ENCODE measurements at regions not wholly inside any gene's neighbourhood (a gene's known extent, or its start where the extent isn't known, plus 50 kb on each side); places are given as distances from the start of the nearest gene placed in this dataset.

DNA sequence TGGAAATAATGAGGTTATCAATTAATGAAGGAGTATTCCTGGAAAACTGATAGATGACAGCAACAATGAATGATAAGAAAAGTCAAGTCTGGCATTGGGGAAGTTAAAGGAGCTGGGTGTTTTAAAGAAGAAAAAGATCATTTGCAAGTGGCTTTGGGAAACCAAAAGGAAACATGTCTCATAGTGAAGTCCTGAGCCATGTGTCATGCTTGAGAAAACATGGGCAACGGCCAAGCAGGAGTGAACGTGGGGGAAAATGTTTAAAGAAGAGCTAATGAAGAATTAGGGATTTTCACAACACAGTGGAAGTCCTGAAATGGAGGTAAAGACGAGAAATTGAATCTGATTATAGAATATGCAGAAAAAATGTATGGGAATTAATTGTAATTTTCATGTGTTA lies 1383.2 kb upstream of the CELF2 start:
- no peaks in the 10 kb centered on the region for H3K36me3 Mint-ChIP-seq (ENCODE audit: low read depth)
- no peak overlapping the region for H3K27ac Mint-ChIP-seq
- no peak overlapping the region for H3K4me3 Mint-ChIP-seq
- H3K4me1 Mint-ChIP-seq (ENCODE audit: low read depth), result no peaks in the 10 kb centered on the region
- H3K9me3 Mint-ChIP-seq, result no peaks in the 10 kb centered on the region
- H3K27me3 Mint-ChIP-seq, result no peaks in the 10 kb centered on the region

DNA sequence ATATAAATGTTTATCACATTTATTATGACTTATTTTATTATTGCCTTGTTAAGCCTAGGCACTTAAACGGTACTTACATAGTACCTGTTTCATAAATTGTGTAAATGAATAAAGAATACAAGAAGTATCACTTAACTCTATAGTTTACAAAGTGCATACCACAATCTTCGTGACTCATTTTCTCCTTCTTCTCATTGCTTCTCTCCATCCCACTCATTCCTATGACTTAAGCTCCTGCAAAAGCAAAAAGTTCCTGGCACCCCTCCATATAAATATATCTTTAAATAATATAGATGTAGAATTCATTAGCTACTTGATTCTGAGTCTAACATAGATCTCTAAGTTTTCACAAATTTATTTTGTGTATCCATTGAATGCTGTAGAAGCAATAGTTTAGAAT lies 1382.0 kb upstream of the CELF2 start:
- no peak overlapping the region for H3K27ac Mint-ChIP-seq
- H3K4me3 Mint-ChIP-seq, result no peak overlapping the region
- H3K4me1 Mint-ChIP-seq (ENCODE audit: low read depth), result no peaks in the 10 kb centered on the region
- H3K9me3 Mint-ChIP-seq, result no peaks in the 10 kb centered on the region
- no peaks in the 10 kb centered on the region for H3K27me3 Mint-ChIP-seq
- no peaks in the 10 kb centered on the region for H3K36me3 Mint-ChIP-seq (ENCODE audit: low read depth)

DNA sequence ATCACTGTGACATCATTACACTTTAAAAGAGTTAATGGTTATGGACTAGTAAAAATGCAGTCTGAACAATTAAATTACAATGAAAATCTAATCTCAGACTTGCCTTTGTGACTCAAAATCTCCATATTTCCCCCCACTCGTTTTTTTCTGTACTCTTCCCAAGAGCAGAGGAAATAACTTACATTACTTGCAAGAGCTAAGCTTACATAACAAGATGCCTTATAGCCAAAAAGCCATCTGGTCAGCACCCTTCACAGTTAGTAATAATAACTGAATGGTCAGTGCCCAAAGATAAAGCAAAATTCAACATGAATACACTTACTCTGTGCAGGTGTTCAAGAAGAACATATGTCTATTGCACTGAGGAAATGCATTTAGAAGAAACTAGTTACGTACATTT lies 1381.5 kb upstream of the CELF2 start:
- H3K4me1 Mint-ChIP-seq (ENCODE audit: low read depth), result no peaks in the 10 kb centered on the region
- H3K27ac Mint-ChIP-seq, result no peak overlapping the region
- no peak overlapping the region for H3K4me3 Mint-ChIP-seq
- no peaks in the 10 kb centered on the region for H3K36me3 Mint-ChIP-seq (ENCODE audit: low read depth)
- H3K9me3 Mint-ChIP-seq, result no peaks in the 10 kb centered on the region
- no peaks in the 10 kb centered on the region for H3K27me3 Mint-ChIP-seq

DNA sequence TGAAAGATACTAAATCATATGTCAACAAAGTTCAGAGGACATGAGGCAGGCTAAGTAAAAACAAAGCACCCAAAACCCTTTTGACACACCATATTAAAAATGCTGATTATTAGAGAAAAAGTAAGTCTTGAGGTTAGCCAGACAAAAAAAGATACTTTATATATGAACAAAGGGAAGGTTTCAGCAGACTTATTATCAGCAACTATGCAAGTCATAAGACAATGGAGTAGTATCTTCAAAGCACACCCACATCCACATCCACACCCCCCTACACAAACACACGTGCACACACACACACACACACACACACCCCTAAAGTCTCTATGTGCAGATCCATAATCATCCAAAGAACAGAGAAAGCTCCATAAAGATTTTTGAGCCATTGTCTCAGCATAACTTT lies 1373.9 kb upstream of the CELF2 start:
- Mint-ChIP-seq H3K36me3 (ENCODE audit: low read depth) (no peaks in the 10 kb centered on the region), H3K4me1 (ENCODE audit: low read depth) (no peaks in the 10 kb centered on the region)

DNA sequence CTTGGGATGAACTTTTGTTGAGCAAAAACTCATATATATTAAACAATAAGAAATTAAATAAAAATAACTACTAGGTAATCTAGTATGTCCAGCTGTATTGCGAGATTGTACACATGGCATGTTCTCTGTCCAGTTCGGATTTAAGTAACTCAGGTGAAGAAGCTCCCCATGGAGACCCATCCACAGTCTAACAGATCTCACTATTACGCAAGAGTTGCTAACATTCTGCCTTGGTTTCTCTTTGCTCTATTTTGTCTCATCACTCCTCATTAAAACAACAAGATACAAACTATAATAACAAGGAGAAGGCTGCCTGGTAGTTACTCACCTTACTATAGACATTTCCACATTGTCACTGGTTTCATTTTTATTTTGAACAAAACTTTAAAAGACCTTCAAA lies 1372.3 kb upstream of the CELF2 start:
- Mint-ChIP-seq H3K27me3 (no peaks in the 10 kb centered on the region), H3K4me1 (ENCODE audit: low read depth) (no peaks in the 10 kb centered on the region), H3K4me3 (no peak overlapping the region), H3K36me3 (ENCODE audit: low read depth) (no peaks in the 10 kb centered on the region), H3K9me3 (peaks cover 19% of the 10 kb centered on the region), H3K27ac (no peak overlapping the region)

More for the DNA sequence above, 1373.9 kb upstream of the CELF2 start:
- Mint-ChIP-seq H3K27me3 (no peaks in the 10 kb centered on the region), H3K4me3 (no peak overlapping the region), H3K9me3 (peaks cover 19% of the 10 kb centered on the region), H3K27ac (no peak overlapping the region)

DNA sequence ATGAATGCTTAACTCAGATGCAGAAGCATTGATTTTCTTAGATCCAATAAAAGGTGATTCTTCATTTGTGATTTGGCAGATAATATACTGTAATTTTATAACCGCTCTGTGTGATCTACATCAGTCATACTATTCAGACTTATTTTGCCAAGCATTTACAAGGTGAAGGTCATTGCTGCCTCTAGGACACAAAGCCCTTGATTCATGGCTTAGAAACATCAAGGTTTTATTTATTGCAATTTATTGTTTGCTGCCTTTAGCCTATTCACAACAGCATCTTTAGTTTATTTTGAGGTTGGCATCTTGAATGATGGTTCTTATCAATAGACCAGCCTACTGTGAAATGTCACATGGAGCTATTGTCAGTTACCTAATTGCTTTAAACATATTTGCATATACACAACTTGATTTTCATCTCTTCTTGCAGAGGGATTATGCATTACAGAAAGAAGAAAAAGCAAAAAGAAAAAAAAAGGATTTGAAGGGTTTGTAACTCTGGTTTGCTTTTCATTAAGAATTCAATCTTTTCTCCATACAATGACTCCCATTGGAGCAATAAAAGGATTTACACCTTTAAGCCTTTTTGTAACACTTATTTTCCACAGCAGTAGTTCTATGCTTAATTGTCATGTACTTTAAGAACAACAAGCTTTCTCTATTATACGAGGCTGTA lies 1371.6 kb upstream of the CELF2 start:
- Mint-ChIP-seq H3K36me3 (ENCODE audit: low read depth) (no peaks in the 10 kb centered on the region), H3K4me1 (ENCODE audit: low read depth) (no peaks in the 10 kb centered on the region), H3K27ac (no peak overlapping the region), H3K9me3 (peaks cover 19% of the 10 kb centered on the region), H3K4me3 (no peak overlapping the region), H3K27me3 (no peaks in the 10 kb centered on the region)

DNA sequence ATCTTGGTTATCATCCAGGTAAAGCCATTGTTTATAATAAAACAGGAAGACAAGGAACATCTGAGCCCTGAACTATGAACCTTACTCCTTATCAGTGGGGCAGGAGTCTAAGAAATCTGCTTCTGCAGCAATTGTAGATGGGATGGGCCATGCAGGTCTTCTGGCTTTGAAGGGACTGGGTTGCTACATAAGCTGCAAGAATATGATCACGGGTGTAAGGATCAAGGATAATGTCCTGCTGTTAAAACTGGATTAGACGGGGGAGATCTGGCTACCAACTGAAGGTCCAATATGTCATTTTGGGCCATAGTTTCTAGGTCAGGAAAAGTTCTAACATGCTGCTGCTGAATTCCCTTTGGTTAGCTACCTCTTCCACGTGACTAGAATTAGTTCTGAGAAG lies 1363.4 kb upstream of the CELF2 start:
- Mint-ChIP-seq H3K27me3 (no peaks in the 10 kb centered on the region), H3K27ac (no peak overlapping the region), H3K4me1 (ENCODE audit: low read depth) (no peaks in the 10 kb centered on the region), H3K9me3 (peaks cover 18% of the 10 kb centered on the region), H3K36me3 (ENCODE audit: low read depth) (no peaks in the 10 kb centered on the region), H3K4me3 (no peak overlapping the region)

DNA sequence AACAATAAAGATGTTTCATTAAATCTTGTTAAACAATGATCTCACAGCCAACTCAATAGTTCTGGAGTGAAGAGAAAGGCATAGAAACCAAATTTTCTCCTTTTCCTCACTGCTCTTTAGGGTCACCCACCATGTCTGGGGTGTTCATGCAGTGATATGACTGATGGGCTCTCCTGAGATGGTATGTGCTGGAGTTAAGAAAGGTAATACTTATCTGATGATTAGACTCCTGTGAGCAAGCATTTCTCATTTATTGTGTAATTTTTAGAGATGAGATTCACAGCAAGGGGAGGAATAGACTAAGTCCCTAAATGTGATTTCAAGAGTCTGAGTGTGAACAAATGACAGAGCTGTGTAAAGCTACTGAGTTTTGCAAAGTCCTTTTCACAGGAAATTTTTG lies 1361.3 kb upstream of the CELF2 start:
- Mint-ChIP-seq H3K4me1 (ENCODE audit: low read depth) (no peaks in the 10 kb centered on the region), H3K27ac (no peak overlapping the region), H3K4me3 (no peak overlapping the region), H3K36me3 (ENCODE audit: low read depth) (no peaks in the 10 kb centered on the region), H3K9me3 (peaks cover 18% of the 10 kb centered on the region), H3K27me3 (no peaks in the 10 kb centered on the region)

DNA sequence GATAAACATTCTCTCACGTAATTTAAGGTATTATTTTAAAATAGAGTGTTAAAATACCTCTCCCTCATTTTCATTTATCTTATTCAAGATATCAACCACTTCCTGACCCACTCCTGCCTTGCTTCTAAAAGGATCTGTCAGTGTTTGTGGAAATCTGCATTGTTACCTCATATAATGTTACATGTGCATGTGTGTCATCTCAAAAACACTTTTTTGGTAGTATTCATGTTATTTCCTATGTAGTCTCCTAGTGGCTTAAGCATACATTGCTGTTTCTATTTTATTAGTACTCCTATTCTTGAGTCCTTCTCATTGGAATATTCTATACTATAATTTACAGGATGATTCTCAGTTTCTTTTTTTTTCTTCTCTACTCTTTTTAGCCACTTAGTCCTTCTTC lies 1360.7 kb upstream of the CELF2 start:
- H3K9me3 Mint-ChIP-seq, result peaks cover 18% of the 10 kb centered on the region
- H3K36me3 Mint-ChIP-seq (ENCODE audit: low read depth), result no peaks in the 10 kb centered on the region
- H3K27ac Mint-ChIP-seq, result no peak overlapping the region
- H3K27me3 Mint-ChIP-seq, result no peaks in the 10 kb centered on the region
- H3K4me1 Mint-ChIP-seq (ENCODE audit: low read depth), result no peaks in the 10 kb centered on the region
- H3K4me3 Mint-ChIP-seq, result no peak overlapping the region

DNA sequence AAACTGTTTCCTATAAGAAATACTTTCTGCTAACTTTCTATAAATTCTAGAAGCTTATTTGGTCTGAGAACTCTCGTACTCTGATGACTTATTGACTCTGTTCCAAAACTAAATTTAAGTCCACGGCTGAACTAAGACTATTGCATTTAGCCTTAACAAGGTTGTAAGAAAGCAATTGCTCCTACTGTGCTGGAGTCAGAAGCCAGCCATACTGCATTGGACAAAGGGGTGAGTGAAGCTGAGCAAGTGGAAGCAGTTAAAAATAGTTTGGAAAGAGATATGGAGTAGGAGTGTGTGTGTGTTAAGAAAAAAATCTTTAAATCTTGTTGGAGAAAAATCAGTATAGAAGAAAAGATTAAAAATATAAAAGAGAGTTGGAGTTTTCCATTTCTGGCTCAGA lies 1360.1 kb upstream of the CELF2 start:
- no peaks in the 10 kb centered on the region for H3K27me3 Mint-ChIP-seq
- H3K9me3 Mint-ChIP-seq, result peaks cover 15% of the 10 kb centered on the region
- H3K4me3 Mint-ChIP-seq, result no peak overlapping the region
- no peak overlapping the region for H3K27ac Mint-ChIP-seq
- no peaks in the 10 kb centered on the region for H3K4me1 Mint-ChIP-seq (ENCODE audit: low read depth)
- H3K36me3 Mint-ChIP-seq (ENCODE audit: low read depth), result no peaks in the 10 kb centered on the region

DNA sequence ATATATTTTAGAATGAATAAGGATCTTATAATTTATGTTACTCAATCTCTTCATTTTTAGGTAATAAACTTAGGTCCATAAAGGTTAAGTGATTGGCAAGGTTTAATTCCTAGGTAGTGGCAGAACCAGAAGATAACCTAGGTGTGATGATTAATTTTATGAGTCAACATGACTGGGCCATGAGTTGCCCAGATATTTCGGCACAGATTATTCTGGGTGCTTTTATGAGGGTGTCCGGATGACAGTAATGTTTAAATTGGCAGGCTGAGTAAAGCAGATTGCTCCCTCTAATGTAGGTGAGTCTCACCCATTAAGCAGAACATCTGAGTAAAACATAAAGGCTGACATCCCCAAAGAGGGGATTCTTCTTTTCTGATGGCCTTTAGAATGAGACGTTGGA lies 1349.3 kb upstream of the CELF2 start:
- H3K27ac Mint-ChIP-seq, result no peak overlapping the region
- no peaks in the 10 kb centered on the region for H3K9me3 Mint-ChIP-seq
- no peaks in the 10 kb centered on the region for H3K36me3 Mint-ChIP-seq (ENCODE audit: low read depth)

DNA sequence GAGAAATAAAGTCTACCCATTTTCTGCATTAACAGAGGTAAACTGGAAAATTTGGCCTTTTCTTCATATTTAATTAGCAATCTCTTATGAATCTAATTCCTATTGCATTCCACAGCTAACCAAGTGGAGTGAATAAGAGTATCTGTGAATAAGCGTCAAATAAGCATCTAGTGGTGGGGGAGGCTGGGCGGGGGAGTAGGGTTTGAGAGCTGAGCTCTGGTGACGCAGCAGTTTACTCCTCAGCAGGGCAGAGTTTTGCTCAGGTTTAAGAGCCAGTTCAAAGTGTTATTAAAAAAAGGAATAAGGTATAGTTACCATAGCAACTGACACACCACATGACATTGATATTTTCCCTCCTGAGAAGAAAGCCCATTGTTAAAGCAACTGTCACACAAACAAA lies 1346.8 kb upstream of the CELF2 start:
- no peak overlapping the region for H3K27ac Mint-ChIP-seq
- H3K27me3 Mint-ChIP-seq, result peaks cover 4% of the 10 kb centered on the region
- H3K4me1 Mint-ChIP-seq (ENCODE audit: low read depth), result no peaks in the 10 kb centered on the region
- H3K9me3 Mint-ChIP-seq, result no peaks in the 10 kb centered on the region
- no peaks in the 10 kb centered on the region for H3K36me3 Mint-ChIP-seq (ENCODE audit: low read depth)
- H3K4me3 Mint-ChIP-seq, result no peak overlapping the region

More for the DNA sequence above, 1349.3 kb upstream of the CELF2 start:
- no peak overlapping the region for H3K4me3 Mint-ChIP-seq
- H3K27me3 Mint-ChIP-seq, result peaks cover 4% of the 10 kb centered on the region
- H3K4me1 Mint-ChIP-seq (ENCODE audit: low read depth), result no peaks in the 10 kb centered on the region

DNA sequence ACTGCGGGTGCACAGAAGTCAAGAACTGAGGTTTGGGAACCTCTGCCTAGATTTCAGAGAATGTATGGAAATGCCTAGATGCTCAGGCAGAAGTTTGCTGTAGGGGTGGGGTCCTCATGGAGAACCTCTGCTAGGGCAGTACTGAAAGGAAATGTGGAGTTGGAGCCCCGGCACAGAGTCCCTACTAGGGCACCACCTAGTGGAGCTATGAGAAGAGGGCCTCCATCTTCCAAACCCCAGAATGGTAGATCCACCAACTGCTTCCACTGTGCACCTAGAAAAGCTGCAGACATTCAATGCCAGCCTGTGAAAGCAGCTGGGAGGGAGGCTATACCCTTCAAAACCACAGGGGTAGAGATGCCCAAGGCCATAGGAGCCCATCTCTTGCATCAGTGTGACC lies 1336.0 kb upstream of the CELF2 start:
- H3K36me3 Mint-ChIP-seq (ENCODE audit: low read depth), result no peaks in the 10 kb centered on the region
- no peak overlapping the region for H3K4me3 Mint-ChIP-seq
- no peaks in the 10 kb centered on the region for H3K4me1 Mint-ChIP-seq (ENCODE audit: low read depth)
- H3K9me3 Mint-ChIP-seq, result peaks cover 4% of the 10 kb centered on the region
- no peak overlapping the region for H3K27ac Mint-ChIP-seq
- H3K27me3 Mint-ChIP-seq, result no peaks in the 10 kb centered on the region

DNA sequence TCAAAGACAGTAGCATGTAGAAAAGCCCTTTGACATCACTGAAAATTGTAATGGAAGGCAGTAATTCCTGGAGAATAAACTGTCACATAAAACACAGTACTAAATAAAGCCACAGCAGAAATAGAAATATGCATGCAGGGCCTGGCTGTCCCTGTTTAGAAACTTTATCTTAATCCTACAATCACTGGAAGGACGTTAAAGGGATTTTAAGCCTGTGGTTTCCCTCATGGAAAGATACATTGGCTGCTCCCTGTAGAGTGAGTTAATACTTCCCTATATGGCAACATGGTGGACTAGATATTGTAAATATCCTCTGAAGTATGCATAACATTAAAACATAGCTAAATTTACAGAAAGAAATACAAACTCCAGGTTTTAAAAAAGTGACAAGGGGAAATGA lies 1334.9 kb upstream of the CELF2 start:
- Mint-ChIP-seq H3K9me3 (peaks cover 4% of the 10 kb centered on the region), H3K4me1 (ENCODE audit: low read depth) (no peaks in the 10 kb centered on the region), H3K27ac (no peak overlapping the region), H3K36me3 (ENCODE audit: low read depth) (no peaks in the 10 kb centered on the region), H3K27me3 (no peaks in the 10 kb centered on the region), H3K4me3 (no peak overlapping the region)

DNA sequence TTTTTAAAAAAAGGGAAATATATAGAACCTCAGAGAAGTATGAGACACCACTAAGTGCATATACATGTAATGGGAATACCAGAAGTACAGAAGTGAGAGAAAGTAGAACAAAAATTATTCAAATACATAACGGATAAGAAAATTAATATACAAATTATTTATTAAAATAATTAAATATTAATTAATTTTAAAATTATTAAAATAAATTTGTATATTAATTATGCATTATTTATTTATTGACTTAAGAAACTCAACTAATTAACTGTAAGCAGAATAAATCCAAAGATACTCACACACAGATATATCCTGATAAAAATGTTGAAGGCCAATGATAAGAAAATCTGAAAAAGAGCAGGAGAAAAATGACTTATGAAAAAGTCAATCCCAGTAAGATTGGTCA lies 1333.5 kb upstream of the CELF2 start:
- H3K4me3 Mint-ChIP-seq, result no peak overlapping the region
- H3K27me3 Mint-ChIP-seq, result no peaks in the 10 kb centered on the region
- no peaks in the 10 kb centered on the region for H3K36me3 Mint-ChIP-seq (ENCODE audit: low read depth)
- peaks cover 4% of the 10 kb centered on the region for H3K9me3 Mint-ChIP-seq
- no peak overlapping the region for H3K27ac Mint-ChIP-seq
- no peaks in the 10 kb centered on the region for H3K4me1 Mint-ChIP-seq (ENCODE audit: low read depth)

DNA sequence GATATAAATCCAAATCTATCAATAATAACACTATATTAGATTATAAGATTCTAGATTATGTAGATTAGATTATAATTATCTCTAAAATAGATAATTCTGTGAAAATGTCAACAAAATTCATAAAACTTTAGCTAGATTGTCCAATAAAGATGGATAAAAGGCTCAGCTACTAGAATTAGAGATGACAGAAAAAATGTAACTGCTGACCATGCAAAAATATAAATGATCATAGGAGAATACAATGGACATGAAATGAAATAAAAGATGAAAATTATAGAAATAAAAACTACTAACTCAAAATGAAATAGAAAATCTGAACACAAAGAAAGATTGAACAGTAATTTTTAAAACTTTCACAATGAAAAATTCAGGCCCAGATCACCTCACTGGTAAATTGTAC lies 1332.1 kb upstream of the CELF2 start:
- no peaks in the 10 kb centered on the region for H3K36me3 Mint-ChIP-seq (ENCODE audit: low read depth)
- H3K9me3 Mint-ChIP-seq, result no peaks in the 10 kb centered on the region
- no peaks in the 10 kb centered on the region for H3K27me3 Mint-ChIP-seq
- H3K27ac Mint-ChIP-seq, result no peak overlapping the region
- H3K4me3 Mint-ChIP-seq, result no peak overlapping the region
- no peaks in the 10 kb centered on the region for H3K4me1 Mint-ChIP-seq (ENCODE audit: low read depth)

Data from stimulated activated naive CD8-positive, alpha-beta T cell treated with anti-CD3 and anti-CD28 coated beads, Interleukin-15, Interleukin-2, amounts not matched to agents 100 ng/mL and 50 ng/mL, for 24 hours (primary cell).